Activated effector memory CD4-positive, alpha-beta T cell treated with anti-CD3 and anti-CD28 coated beads, Interleukin-2, amount 50 U/mL, for 16 hours (primary cell): ENCODE measurements at regions not wholly inside any gene's neighbourhood (a gene's known extent, or its start where the extent isn't known, plus 50 kb on each side); places are given as distances from the start of the nearest gene placed in this dataset.

Experiments used
- DNase-seq: peaks from one replicate; pipeline ENCODE4 v3.0.0-alpha.2; 2020

- no peak for DNase-seq
Measured at GRCh38 chr12:97097734-97098133, 190.7 kb downstream of the NEDD1 start.

DNA sequence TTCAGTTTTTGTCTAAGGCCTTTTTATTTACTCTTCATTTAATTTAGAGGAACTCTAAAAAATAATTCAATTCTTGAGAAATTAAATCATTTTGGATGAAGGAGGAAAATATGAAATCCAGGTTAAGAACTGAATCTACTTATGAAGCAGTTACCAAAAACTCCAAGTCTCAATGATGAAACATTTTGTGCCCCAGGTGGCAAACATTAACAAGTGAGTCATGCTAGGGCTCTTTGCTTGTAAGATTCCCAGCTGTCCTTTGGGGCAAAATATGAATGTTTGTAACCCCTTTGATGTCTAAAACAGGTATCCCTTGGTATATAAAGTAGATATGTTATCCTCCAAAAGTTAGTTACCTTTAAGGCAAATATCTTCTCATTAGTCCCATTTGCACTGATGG, 202.4 kb downstream of the NEDD1 start:
- no peak for DNase-seq

GRCh38 chr12:97112136-97112535, 205.1 kb downstream of the NEDD1 start:
- no peak for DNase-seq

GRCh38 chr12:97118796-97119375, 211.8 kb downstream of the NEDD1 start:
- DNase-seq, result no peak

GRCh38 chr12:97127061-97127460, 220.0 kb downstream of the NEDD1 start:
- no peak for DNase-seq

GRCh38 chr12:97131220-97131981, 224.3 kb downstream of the NEDD1 start:
- DNase-seq, result no peak

GRCh38 chr12:97132270-97132669, 225.2 kb downstream of the NEDD1 start:
- no peak for DNase-seq

GRCh38 chr12:97134495-97134894, 227.4 kb downstream of the NEDD1 start:
- DNase-seq, result no peak

- DNase-seq, result no peak
Measured at GRCh38 chr12:97140355-97140754, 233.3 kb downstream of the NEDD1 start.

GRCh38 chr12:97142737-97143410, 235.8 kb downstream of the NEDD1 start:
- DNase-seq, result no peak

DNA sequence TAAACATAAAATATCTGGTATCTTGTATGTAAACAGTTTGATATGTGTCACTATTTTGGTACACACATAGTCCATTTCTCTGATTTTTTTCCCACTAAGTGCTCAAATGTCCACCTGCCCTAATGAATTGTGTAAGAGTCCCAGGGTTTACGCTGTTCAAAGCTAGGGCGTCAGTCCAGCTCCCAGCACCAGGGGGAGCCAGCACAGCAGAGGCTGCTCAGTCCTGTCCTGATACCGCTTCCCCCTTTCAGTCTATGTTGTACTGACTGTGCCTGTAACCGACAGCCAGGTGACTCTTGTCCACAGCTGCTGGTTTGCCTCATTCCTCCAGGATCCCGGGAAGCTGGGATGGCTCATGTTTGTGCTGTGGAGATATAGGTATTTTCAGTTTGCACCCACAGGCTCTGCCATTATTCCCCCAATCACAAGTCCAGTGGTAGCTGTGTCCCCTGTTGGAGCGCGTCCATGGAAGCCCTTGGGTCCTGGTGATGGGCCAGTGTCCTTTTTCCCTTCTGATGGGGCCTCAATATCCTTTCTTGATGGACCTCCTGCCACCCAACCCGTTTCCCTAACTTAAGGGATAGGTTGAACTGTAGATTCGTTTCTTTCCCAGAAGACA, 242.0 kb downstream of the NEDD1 start:
- DNase-seq, result peak; percentile 78

DNA sequence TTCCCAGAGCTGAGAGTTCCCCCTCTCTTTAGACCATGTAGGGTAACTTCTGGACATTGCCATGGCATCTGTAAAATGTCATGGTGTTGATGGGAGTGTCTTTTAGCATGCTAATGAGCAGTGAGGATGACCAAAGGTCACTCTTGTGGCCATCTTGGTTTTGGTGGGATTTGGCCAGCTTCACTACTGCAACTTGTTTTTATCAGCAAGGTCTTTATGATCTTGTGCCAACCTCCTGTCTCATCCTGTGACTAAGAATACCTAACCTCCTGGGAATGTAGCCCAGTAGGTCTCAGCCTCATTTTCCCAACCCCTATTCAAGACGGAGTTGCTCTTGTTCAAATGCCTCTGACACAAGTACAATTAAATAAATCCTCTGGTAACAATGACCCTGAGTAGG, 244.4 kb downstream of the NEDD1 start:
- DNase-seq, result no peak

- no peak for DNase-seq
Measured at GRCh38 chr12:97159377-97159776, 252.3 kb downstream of the NEDD1 start.

DNA sequence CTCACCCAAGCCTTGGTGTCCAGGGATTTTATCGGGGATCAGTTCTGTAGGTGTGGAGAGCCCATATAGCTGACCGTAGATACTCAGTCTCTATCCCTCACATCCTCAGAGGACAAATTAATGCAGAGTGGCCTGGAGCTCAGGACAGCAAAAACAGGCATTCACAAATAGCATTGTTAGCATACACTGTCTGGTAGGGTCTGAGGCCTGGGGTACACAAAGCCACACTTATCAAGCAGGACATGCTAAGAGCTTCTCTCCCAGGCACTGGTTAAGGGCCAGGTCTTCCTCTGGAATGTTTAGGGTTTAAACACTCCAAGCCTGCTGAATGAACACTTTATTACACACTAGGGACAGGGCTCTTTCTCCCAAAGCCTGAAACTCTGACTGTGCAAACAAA, 253.2 kb downstream of the NEDD1 start:
- DNase-seq, result no peak

DNA sequence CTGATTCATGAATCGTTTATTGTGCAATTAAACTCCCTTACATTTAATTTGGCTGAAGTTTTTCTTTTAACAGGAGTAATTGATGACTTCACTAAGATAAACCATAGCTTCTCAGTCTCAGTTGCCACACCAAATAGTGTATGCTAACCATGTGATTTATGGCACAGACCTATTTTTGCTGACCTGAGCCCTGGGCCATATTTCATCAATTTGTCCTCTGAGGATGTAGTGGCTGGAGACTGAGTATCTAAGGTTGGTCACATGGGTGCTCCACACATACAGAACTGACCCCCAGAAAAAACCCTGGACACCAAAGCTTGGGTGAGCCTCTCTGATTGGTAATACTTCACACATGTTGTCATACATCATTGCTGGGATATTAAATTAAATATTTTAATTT, 255.1 kb downstream of the NEDD1 start:
- DNase-seq, result no peak

DNA sequence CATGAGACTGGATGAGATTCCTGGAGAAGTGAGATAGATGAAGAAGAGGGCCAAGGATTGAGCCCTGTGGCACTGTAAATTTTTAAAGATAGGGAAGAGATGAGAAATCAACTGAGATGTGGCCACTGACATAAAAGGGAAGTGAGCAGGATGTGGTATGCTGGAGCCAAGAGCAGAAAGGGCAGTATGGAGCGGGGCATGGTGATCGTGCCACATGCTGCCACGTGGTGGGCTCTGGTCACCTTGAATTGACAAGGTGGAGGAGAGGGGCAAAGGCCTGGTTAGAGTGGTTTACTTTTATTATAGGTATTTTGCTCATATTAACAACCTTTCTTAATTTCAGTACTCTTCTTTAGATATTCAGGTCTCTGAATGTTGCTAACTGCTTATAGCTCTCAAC, 257.9 kb downstream of the NEDD1 start:
- DNase-seq, result no peak

GRCh38 chr12:97167598-97167997, 260.5 kb downstream of the NEDD1 start:
- DNase-seq, result no peak

DNA sequence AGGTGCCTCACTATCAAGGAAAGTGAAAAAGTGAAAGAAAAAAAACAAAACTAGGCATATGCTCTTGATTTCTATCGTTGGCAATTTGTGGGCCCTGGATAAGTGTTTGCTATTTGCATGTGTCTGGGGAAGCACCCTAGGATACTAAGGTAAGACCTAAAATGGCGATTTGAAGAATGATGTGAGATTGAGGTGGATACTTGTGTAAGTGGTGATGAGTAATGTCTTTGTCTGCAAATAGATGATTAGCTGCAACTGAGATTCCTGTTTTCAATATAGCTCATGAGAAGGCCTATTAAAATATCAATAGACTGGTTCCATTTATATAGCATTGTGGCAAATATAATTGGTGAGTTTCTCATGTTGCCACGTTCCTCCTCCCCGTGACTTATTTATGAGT, 261.7 kb downstream of the NEDD1 start:
- no peak for DNase-seq

DNA sequence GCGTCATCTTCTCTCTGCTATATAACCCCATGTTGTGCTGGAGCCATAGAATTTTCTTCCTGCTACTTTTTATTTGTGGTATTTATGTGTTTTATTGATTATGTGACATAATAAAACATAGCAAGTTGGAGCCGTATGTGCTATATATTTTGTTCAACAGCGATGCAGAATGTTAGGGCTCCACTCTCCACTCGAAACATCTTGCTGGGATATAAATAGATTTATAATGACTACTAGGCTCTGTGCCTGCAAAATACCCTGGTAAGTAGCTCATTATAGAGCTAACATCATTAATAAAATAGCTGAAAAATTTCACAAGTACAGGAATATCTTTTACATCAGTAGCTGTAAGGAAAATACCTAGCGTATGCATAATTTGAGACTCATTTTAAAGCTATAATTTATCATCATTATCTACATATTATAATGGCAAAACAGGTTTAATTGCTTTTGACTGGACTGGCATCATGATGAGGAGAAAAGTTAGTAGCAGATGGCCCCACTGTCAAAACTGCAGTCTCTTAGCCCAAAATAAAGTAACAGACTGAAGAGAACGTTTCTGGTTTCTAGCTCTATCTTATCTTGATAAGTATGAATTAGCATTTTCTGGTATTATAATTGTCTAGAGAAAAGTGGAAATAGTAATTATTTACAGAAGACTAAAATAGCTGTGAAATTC, 263.0 kb downstream of the NEDD1 start:
- no peak for DNase-seq

DNA sequence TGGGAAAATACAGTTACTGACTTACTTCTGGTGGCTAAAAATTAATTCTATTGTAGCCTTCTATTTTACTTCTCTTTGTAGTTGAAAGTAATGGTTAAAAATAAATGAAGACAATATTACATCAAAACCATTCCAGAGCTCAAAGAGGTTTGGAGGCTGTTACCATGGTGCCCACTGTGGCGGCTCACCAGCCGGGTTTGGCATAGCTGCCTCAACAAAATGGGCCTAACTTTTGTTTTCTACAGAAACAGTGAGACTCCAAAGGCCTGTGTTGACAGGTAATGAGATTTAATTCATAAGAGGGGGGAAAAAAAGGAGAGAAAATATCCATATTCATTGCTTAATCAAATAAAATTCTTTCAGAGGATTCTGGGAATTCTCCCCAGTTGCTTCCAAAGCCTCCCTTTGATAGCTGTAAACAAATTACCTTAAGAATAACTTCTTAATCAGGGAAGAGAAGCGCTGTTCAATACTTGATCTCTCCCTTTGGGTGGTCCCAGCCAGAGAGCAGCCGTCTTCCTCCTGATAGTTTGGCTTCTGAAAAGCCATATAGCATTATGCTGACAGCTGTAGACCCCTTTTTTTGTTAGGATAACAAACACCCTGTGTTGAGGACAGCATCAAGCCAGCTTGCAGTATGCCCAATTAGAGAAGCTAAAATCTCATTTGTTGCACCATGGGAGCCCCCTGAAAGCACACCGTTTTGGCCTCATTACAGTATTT, 266.8 kb downstream of the NEDD1 start:
- DNase-seq, result no peak

DNA sequence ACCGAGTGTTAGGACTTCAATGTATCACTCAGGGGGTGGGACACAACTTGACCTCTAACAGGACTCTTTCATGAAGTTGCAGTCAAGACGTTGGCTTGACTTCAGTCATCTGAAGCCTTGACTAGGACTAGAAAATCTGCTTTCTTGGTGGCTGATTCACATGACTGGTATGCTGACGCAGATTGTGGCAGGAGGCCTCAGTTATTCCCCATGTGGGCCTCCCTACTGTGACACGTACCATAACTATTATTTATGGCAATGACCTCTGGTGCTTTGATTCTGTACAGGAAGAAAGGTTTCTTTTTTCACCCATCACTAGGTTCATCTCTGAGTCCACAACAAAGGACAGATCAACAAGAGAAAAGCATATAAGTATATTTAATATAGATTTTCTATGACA, 270.4 kb downstream of the NEDD1 start:
- no peak for DNase-seq

DNA sequence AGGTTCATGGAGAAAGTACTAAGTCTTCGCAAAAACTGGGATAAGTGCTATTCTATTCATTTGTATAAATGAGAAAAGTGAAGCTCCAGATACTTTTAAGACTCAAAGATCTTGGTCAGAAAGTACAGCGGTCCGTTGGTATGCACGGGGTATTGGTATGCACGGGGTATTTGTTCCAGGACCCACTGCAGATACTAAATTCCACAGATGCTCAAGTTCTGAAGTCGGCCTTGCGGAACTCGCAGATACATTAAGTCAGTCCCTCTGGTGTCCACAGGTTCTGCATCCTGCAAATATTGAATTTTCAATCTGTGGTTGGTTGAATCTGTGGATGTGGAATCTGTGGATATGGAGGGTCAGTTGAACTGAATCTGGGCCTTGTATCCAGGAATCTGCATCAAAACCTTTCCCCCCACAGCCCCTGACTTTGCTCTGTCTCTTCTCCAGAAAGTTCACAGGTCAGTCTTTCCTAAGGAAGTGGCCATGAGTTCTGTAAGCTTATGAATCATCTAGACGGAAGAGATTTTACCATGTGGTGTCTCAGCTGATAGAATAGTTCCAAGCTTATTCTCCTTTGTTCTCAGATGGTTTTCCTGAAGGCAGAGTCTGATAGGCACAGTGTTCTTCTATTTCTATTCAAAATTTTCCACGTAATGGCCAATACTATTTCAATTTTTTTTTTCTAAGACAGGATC, 274.7 kb downstream of the NEDD1 start:
- DNase-seq, result no peak
